ENCODE measurements at regions not wholly inside any gene's neighbourhood (a gene's known extent, or its start where the extent isn't known, plus 50 kb on each side); places are given as distances from the start of the nearest gene placed in this dataset.

GRCh38 chrX:26070882-26071281 is 67.3 kb upstream of the MAGEB18 start:
- H2AK5ac ChIP-seq (ENCODE audit: low read depth, low read length), result no peak overlapping the region
- H4K91ac ChIP-seq (replicated peaks; ENCODE audit: insufficient read length, low read length), result no peak overlapping the region
- no peak overlapping the region for H3K4me2 ChIP-seq (ENCODE audit: insufficient read depth in 1 of 2, low read depth in 2 of 2, low read length in 2 of 2)
- H2AFZ ChIP-seq (ENCODE audit: low read length), result no peak overlapping the region
- no peak overlapping the region for H3K14ac ChIP-seq (ENCODE audit: insufficient read length)
- H2BK120ac ChIP-seq (replicated peaks; ENCODE audit: low read depth, low read length), result no peak overlapping the region
- no peaks in the 10 kb centered on the region for H3K79me2 ChIP-seq (ENCODE audit: control insufficient read depth in 1 of 2, insufficient read depth in 2 of 2, low read length in 2 of 2)
- H3K27ac ChIP-seq (ENCODE audit: low read depth, low read length), result no peak overlapping the region
- FAIRE-seq (no peak), DNase-seq (ENCODE audit: low read depth in 1 of 2, low spot score in 2 of 2) (no peak)
- no peak overlapping the region for H3K23ac ChIP-seq (ENCODE audit: insufficient read length)
- no peak overlapping the region for H3K9ac ChIP-seq (replicated peaks in 1 of 4; ENCODE audit: extremely low read depth in 1 of 4, low read depth in 3 of 4, low read length in 3 of 4)
- ChIA-PET CTCF (ENCODE audit: partially characterized antibody) (no interaction called here), POLR2A (ENCODE audit: partially characterized antibody) (no interaction called here)
- H3K18ac ChIP-seq (ENCODE audit: extremely low read depth, low read length), result no peak overlapping the region
- WGBS, 2 experiments (ENCODE audit: extremely low coverage in 1 of 2, insufficient coverage in 1 of 2, insufficient read length in 1 of 2, insufficient replicate concordance in 2 of 2, low coverage in 1 of 2, low lambda C conversion rate in 2 of 2, missing lambda C conversion rate in 1 of 2), result 95% methylated on average over 3 of the region's 5 CpGs; no CpG with 5 or more reads in 1 of the 2 experiments
- no peak overlapping the region for H2BK5ac ChIP-seq (ENCODE audit: low read depth, low read length)
- H4K8ac ChIP-seq (ENCODE audit: extremely low read depth, insufficient read depth, low read length), result no peak overlapping the region
- H3K4me3 ChIP-seq (ENCODE audit: extremely low read depth in 1 of 4, insufficient read depth in 2 of 4, low read depth in 3 of 4, low read length in 4 of 4), result no peak overlapping the region
- H3K23me2 ChIP-seq (ENCODE audit: low read depth, low read length), result no peaks in the 10 kb centered on the region
- H2BK15ac ChIP-seq (ENCODE audit: low read length), result no peak overlapping the region
- H3K56ac ChIP-seq (replicated peaks; ENCODE audit: insufficient read length, low read depth, low read length), result no peak overlapping the region
- no peaks in the 10 kb centered on the region for H3K27me3 ChIP-seq (replicated peaks in 1 of 4; ENCODE audit: control insufficient read depth in 3 of 4, extremely low read depth in 1 of 4, insufficient read depth in 3 of 4, low read length in 3 of 4)
- no peaks in the 10 kb centered on the region for H3K9me3 ChIP-seq (ENCODE audit: insufficient read depth in 2 of 2, low read depth in 1 of 2, low read length in 1 of 2)
- H3K4ac ChIP-seq (replicated peaks; ENCODE audit: insufficient read length, low read depth, low read length), result no peak overlapping the region
- H4K20me1 ChIP-seq (replicated peaks in 1 of 2; ENCODE audit: control insufficient read depth in 1 of 2, insufficient read depth in 2 of 2, low read length in 2 of 2), result no peaks in the 10 kb centered on the region
- H3K36me3 ChIP-seq (ENCODE audit: control insufficient read depth in 2 of 4, insufficient read depth in 4 of 4, low read length in 3 of 4), result no peaks in the 10 kb centered on the region
- no peaks in the 10 kb centered on the region for H3K79me1 ChIP-seq (ENCODE audit: low read depth, low read length)
- no peak overlapping the region for H2BK20ac ChIP-seq (ENCODE audit: low read length)
- TF ChIP-seq RNF2 (IDR thresholded peaks at IDR 0.05; ENCODE audit: borderline replicate concordance, low read depth, low read length, missing control alignments, poor library complexity, severe bottlenecking) (no peak), POLR2AphosphoS5 (IDR thresholded peaks at IDR 0.05; ENCODE audit: low read depth, low read length) (no peak), CTBP2 (IDR thresholded peaks at IDR 0.05; ENCODE audit: borderline replicate concordance, insufficient read depth, insufficient read length, low read length) (no peak), TAF7 (optimal IDR thresholded peaks at IDR 0.05; ENCODE audit: borderline replicate concordance, low read depth, low read length) (no peak), EP300 (IDR thresholded peaks at IDR 0.05; ENCODE audit: borderline replicate concordance in 1 of 2, low read depth in 2 of 2, low read length in 2 of 2) (no peak), GABPA (IDR thresholded peaks at IDR 0.05; ENCODE audit: borderline replicate concordance, insufficient read depth, low read length) (no peak), POU5F1 (IDR thresholded peaks at IDR 0.05; ENCODE audit: low read depth, low read length) (no peak), HDAC2 (IDR thresholded peaks at IDR 0.05; ENCODE audit: borderline replicate concordance in 1 of 2, low read depth in 2 of 2, low read length in 2 of 2) (no peak), E2F6 (IDR thresholded peaks at IDR 0.05) (no peak)
- no peak overlapping the region for H2BK12ac ChIP-seq (ENCODE audit: low read depth, low read length)
- no peak overlapping the region for H4K5ac ChIP-seq (ENCODE audit: insufficient read length, low read depth, low read length)
- no peaks in the 10 kb centered on the region for H3K4me1 ChIP-seq (replicated peaks in 1 of 4; ENCODE audit: control insufficient read depth in 3 of 4, insufficient read depth in 4 of 4, low read length in 3 of 4)
